GM19467 (cell line): ENCODE measurements at regions not wholly inside any gene's neighbourhood (a gene's known extent, or its start where the extent isn't known, plus 50 kb on each side); places are given as distances from the start of the nearest gene placed in this dataset.

Experiments used
- ATAC-seq: cut with Tn5 transposase; IDR thresholded peaks from one replicate; pipeline ENCODE4 v1.9.1; 2021; ENCODE audit warnings: mild to moderate bottlenecking, moderate library complexity; ENCODE audit not compliant: unreplicated experiment

DNA sequence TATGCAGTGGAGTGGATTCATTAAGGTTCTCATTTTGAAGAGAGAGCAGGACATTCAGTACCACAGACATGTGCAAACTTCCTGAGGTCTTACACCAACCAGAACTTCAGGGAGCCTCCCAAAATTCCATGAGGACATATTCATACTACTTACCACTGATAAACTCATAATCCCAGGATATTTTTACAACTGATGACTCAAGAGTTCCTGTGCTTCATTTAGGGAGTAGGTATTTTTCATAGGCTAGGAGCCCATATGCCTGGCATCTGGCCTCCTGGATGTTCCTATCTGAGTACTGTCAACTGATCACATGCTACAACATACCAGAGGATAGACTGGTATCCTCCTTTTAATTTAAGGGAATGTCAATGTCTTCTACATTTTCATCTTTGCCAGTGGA is 578.0 kb downstream of the EFNA5 start:
- no peak for ATAC-seq

GRCh38 chr5:107090506-107090905 is 580.2 kb downstream of the EFNA5 start:
- no peak for ATAC-seq

GRCh38 chr5:107088907-107089306 is 581.8 kb downstream of the EFNA5 start:
- ATAC-seq, result no peak

- no peak for ATAC-seq
These were observed 585.2 kb downstream of the EFNA5 start for GRCh38 chr5:107085572-107085971.

GRCh38 chr5:107074996-107075395 is 595.7 kb downstream of the EFNA5 start:
- ATAC-seq, result no peak

GRCh38 chr5:107072967-107073366 is 597.8 kb downstream of the EFNA5 start:
- ATAC-seq, result no peak

DNA sequence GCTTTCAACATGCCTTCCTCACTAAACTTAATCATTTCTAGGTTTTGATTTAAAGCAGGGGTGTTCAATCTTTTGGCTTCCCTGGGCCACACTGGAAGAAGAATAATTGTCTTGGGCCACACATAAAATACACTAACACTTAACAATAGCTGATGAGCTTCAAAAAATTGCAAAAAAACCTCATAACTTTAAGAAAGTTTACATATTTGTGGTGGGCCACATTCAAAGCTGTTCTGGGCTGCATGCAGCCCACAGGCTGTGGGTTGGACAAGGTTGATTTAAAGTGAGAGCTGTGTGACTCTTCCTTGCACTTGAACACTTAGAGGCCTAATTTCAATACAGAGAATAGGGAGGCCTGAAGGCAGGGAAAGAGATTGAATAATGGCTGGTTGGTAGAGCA is 598.3 kb downstream of the EFNA5 start:
- no peak for ATAC-seq

- no peak for ATAC-seq
These were observed 602.0 kb downstream of the EFNA5 start for GRCh38 chr5:107068782-107069181.

DNA sequence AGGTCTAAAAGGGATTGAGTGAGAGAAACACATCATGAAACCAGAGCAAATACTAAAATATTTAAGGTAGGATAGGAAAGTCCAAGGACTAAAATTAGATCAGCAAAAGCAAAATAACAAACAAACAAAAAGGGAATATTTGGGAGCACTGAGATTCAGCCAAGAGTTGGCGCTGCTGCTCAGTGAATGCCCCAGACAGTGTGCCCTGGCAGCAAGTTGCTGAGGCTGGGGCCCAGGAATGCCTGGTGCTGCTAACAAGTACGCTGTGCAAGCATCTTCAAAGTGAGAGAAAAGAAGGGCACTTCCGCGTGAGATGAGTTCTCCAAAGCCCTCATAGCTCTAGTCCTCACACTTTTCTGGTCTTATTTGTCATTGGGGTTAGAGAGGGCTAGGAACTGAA is 603.3 kb downstream of the EFNA5 start:
- ATAC-seq, result no peak

DNA sequence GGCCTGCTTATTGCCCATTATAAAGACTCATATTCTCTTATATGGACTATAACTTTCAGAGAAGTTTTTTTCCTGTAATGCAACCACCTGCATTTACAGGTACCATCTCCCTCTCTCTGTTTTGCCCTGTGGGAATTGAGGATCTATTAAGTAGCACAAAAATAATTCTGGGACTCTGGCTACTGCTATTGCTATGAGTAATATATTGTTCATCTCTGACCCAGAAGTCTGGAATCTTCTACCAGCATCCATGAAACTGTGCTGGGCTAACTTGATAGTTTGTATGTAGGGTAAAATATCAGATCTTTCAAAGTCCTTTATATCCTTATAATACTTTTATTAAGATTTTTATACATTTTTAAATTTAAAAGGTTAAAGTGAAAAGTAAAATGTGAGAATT is 607.2 kb downstream of the EFNA5 start:
- no peak for ATAC-seq

GRCh38 chr5:107058803-107059202 is 611.9 kb downstream of the EFNA5 start:
- ATAC-seq, result no peak

DNA sequence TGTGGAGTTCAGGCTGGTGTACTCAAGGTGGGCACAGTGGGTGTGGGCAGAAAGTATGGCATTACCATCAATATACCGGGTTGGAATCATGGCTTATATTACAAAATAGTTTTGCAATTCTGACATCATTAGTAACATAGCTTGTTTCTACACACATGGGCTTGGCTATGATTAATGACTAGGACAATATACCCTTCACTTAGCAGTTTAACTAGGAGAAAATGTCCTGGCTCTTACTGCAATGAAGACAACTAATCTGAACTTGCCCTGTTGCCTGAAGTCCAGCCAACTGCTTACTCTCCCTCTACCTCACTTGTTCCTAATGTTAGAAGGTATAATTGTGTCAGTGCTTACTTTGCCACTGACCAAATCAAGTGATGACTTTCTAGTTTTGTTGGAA is 612.5 kb downstream of the EFNA5 start:
- no peak for ATAC-seq

GRCh38 chr5:107056278-107056677 is 614.5 kb downstream of the EFNA5 start:
- ATAC-seq, result no peak

DNA sequence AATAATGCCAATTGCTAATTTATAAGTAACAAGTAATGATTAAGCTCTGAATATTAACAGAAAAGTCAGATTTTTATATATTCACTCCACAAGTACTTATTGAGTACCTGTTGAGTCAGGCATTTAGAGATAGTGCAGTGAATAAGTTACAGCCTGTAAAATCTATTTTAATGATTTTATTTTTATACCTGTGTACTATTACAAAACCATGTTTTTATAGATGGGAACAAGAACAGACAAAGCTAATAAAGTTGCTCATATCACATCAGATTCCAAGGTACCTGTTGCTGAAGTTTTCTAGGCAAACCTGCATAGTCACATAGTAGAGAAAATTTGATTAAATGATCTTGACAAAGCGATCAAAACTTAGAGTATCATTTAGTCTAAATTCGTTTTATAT is 623.7 kb downstream of the EFNA5 start:
- ATAC-seq, result no peak

GRCh38 chr5:107043665-107044064 is 627.1 kb downstream of the EFNA5 start:
- ATAC-seq, result no peak

GRCh38 chr5:107040907-107041306 is 629.8 kb downstream of the EFNA5 start:
- no peak for ATAC-seq

DNA sequence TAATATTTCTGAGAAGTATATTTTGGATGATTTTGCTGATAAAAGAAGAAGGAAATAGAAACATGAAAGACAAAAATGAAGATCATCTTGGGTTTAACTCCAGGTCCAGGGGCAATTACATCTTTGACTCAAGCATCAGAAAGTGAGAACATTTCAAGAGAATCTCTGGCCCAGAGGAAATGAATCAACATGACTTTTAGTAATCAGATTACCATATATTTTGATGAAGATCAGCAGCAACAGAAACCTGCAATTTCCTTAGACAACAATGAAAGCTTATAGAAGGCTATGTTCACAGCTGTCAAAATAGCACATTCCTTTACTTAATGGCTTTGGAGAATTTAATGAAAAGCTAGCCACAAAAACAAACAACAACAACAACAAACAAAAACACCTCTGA is 638.1 kb downstream of the EFNA5 start:
- no peak for ATAC-seq

DNA sequence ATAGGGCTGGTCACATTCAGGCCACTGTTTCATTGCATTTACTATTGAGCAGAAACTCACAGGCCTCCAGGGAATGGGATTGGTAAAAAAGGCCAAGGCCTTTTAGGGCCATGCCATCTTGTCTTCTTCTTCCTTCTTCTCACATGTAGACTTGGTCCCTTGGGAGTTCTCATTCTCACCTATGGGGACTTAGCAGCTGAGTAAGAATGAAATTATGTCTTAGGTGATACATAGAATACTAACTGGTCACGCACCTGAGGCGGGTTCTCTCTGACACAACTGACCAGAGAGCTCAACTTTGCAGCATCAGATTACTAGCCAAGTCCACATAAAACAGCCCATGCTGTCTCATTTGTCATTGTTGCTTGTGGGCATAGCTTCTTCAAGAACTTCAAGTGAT is 641.8 kb downstream of the EFNA5 start:
- ATAC-seq, result no peak

GRCh38 chr5:107025712-107026497 is 644.8 kb downstream of the EFNA5 start:
- no peak for ATAC-seq

DNA sequence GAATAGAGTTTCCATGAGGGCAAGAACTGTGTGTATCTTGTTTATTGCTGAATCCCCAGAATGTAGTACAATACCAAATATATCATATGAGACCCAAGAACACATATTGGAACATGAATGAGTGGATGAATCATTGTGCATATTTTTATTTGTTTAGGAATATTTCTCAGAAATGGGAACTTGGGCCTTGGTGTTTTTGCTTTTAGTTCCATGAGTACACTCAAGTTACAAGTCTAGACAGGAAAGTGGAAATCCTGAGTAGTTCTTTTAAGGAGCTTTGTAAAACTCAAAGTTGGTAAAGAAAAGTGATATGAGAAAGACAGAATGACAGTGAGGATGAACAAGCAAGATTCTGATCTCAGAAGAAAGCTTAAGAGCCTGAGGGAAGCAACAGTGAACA is 647.0 kb downstream of the EFNA5 start:
- no peak for ATAC-seq

- ATAC-seq, result no peak
These were observed 649.2 kb downstream of the EFNA5 start for GRCh38 chr5:107021575-107021974.

DNA sequence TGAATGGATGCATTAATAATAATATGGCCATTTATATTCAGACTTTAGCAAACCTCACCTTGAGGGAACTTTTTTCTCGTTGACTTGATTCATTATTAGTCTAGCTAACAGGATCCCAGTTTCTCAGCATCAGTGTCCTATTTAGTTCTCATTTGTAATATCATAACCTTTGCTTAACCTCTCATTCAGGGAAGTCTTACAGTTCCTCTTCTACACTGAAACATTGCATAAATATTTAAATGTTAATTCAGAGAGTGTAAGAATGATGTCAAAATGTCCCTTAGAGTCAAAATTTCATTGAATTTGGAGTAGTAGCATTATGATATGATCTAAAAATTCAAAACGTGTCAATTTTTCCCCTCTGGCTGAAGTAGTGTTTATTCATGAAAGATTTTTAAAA is 650.1 kb downstream of the EFNA5 start:
- no peak for ATAC-seq

DNA sequence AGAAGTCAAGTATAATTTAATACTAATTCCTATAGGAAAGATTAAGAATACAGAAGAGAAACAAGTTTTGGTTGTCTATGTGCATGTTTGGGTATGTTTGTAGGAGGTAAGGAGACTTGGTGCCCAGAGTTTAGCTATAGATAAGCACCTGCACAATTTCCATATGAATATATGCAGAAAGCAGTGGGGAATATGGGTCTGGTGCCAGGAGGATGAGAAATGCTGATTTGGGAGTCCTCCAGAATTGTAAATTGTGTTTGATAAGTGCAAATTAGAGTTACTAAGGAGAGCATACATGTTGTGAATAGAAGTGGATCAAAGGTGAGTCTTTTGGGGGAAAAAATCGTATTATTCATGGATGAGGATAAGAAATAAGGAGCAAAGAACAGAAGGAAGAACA is 653.1 kb downstream of the EFNA5 start:
- no peak for ATAC-seq
